ENCODE measurements at regions not wholly inside any gene's neighbourhood (a gene's known extent, or its start where the extent isn't known, plus 50 kb on each side); places are given as distances from the start of the nearest gene placed in this dataset.

DNA sequence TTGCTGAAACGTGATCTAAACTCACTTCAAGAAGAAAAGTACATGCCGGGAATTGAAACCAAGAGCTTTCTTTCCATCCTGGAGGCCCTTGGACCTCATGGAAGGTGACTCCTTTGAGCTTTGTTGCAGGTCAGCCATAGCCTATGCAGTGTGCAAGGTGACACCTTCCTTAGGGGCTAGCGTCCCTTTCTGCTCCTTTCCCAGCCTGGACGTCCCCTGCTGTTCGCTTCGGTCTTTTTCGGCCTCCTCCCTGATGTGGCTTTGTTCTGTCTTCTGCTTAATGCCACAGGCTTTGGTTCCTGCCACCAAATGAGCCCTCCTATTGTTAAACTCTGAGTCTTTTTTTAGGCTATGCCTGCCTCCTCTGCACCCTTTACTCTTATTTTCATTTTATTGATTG is 308.8 kb downstream of the BRINP2 start:
- no peak for DNase-seq

DNA sequence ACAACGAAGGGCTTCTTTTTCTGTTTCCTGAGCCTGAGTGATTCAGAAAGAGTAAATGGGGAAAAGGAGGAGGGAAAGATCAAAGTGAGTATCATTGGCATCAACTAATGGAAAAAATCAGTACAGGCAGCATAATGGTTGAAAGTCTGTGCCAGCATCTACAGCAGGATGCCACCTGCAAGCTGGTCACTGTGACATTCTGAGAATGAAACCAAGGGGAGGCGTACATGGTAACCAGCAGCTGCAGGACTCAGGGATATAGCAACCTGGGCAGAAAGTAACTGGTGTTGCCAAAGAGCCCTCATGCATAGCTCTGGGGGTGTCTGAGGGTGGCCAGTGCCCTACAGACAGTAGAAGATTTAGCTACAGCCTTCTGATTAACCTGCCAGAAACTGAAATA is 305.9 kb downstream of the BRINP2 start:
- DNase-seq = no peak

DNA sequence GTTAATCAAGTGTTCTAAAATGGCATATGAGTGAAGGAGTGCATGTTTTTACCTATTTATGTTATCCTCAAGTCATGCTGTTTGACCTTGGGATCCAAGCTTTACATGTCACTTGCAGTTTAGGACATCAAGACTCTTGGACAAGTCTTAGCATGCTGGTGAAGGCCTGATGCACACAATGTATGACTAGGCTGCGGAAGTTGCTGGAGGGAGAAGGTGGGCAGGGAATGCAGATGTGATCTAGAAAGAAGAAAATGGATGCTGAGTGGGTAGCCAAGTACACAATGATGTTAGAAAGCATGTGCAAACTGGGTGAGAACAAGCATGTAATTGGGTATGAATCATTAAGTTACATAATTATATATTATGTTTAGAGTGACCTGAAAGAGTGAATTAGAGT is 301.8 kb downstream of the BRINP2 start:
- no peak for DNase-seq

DNA sequence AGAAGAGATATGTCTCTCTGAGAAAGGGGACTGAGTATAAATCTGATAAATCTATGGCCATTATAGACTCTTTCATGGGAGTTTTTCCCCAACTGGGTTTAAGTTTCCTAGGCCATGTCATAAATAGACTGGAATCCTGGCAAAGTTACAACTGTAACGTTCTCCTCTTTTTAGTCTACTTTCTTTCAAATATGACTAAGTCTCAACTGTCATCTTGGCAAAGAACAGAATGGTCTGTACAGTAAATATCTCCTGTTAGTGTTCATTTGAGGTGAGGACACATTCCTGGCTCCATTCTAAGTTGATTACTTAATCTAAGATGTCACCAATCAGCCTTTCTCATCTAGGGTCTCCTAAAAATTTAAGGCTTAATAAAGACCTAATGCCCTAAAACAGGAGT is 300.5 kb downstream of the BRINP2 start:
- DNase-seq = no peak

DNA sequence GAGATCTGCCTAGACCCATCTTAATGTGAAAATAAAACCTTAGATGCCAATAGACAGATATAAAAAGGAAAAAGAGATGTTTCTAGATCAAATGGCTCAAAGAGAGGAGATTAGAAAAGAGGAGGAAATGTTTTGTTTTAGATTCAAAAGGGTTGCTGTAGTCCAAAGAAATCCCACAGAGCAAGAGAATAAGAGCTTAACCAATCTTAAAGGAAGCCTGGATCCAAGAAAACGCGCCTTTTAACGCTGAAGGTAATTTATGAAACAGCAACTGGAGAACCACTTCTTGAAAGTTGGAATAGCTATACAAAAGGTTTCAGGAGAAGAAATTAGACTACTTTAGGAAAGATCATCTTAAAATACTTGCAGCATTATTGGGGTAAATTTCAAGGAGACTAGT is 298.8 kb downstream of the BRINP2 start:
- DNase-seq = peak in 1 of 3 donors; percentile 12

- DNase-seq = no peak
Measured at GRCh38 chr1:177466286-177466685, 295.5 kb downstream of the BRINP2 start.

DNA sequence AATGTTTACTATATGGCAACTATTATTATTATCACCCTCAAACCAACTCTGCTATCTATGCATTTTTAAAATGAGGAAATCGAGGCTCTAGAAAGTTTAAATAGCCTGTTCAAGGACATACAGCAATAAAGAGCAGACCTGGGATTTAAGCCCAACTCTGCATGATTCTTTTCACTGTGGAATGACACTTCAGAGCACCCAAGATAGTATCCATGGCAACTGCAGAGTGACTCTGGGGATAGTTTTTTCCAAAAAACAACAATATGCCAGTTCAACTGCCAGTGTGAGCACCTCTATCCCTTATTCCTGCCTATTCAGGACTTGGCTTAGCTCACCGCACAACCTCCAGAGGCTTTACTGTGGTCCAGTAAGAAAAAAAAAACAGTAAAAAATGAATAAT is 293.9 kb downstream of the BRINP2 start:
- DNase-seq = no peak

DNA sequence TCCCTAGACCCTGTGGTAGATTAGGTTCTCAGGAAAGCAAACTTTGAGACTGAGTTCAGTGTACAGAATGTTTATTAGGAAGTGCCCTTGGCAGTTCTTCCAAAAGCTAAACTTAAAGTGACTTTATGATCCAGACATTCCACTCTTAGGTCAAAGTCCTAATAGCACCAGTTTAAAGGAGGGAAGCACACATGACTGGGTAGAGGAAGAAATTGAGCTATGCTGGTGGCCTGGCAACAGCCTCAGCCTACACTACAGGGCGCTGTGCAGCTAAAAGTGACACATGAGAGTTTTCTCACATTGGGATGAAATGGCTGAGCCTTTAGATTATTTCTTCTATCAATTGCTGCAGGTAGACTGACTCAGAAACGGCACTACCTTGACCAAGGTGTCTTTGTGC is 280.4 kb downstream of the BRINP2 start:
- DNase-seq = no peak

DNA sequence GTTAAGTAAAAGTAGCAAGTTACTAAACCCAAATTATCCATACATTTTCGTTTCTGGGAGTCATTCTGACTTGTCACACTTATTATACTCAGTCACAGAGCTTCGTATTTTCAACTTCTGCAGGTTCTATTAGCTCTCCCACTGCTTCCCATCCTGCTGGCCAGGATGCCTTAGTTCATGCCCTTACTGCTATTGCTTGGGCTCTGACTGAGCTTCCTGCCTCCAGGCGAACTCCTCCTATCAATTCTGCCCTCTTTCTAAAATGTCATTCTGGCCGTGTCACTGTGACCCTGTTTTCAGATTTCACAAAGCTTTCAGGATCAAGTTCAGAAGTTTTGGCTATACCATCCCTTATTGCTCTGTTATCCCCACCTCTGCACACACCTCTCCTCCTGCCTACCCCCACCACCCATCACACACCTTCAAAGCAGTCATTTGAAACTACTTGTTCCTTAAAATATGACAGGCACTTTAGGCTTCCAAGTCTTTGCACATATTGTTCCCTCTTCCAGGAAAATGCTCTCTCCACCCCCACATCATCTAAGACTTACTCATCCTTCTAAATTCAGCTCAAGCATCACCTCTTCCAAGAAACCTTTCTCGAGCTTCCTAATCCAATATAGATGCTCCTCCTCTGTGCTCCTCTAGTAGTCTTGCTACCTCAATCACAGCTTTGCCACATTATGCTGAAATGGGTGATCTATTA is 278.0 kb downstream of the BRINP2 start:
- peak in 1 of 3 donors; percentile 8 for DNase-seq

DNA sequence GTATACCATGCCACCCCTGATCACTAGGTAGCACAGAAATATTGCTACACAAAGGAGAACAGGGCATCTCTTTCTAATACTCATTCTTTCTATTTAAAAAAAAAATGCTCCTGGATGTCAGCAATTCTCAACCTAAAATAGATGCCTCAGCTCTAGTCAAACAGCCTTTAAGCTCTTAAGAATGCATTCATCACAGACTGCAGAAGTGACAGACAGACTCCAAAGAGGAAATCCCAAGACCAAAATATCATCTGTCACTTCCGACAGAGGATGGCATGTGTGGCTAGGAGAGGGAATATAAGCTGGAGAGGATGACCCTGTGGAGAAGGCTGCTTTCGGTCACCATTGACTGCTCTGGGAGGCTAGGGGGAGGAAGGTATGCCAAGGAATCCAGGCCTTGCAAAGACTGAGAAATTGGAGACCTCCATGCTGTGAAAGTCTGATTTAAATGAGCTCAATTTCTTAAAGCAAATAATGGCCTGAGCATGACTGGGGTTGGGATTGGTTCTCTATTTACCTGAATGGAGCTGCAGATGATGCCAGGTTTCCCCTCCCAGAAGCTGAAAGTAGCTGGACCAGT is 277.4 kb downstream of the BRINP2 start:
- DNase-seq = no peak

GRCh38 chr1:177444997-177445746 is 274.4 kb downstream of the BRINP2 start:
- no peak for DNase-seq

DNA sequence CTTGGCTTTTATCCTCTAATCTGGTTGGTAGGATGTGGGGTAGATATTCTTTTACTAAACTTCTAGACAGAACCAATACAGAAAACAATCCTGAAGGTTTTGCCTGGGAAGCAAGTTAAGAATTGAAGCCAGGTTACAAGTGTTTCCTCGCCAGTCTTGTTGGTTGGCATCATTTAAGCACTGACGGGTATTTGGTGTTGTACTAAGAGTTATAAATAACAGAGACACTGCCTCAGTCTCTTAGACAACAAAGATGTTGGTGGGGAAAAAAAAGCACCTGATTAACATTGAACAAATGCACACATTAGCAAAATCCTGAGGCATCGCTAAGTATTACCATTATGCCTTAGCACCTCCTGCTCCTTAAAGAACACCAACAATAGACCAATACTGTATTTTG is 272.2 kb downstream of the BRINP2 start:
- DNase-seq = no peak

DNA sequence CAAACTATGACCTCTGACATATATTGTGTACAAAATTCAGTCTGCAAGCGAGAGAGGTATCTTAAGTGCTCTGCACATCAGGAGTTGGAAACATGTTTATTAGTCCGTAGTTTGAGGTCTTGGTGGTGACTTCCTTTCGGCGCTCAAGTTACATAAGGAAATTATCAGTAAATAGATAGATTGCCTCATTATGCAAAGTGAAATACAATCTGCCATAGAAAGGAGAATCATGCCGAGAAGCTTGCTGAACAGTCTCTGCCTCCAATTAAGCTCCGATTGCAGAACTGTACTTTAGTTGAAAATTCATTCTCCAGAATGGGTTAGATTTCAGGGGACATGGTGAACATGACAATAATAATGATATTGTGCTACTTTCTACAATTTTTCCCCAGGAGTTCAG is 271.8 kb downstream of the BRINP2 start:
- DNase-seq = no peak

GRCh38 chr1:177441281-177441680 is 270.5 kb downstream of the BRINP2 start:
- DNase-seq = no peak

DNA sequence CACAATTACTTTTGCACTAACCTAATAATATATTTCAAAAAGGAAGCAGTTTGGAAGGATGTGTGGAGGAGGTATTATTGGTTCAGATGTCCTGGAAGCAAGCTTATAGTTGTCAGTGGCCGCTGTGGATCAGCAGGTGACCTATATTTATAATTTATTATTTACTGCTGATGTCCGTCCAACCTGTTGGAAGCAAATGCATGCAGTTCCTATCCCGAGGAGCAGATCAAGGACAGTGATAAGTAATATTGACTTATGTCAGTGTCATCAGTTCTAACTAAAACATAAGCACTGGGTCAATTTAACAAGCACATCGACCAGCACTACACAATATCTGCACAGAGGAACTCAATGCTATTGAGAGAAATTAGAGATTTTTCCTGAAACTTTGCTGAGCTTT is 270.1 kb downstream of the BRINP2 start:
- no peak for DNase-seq

DNA sequence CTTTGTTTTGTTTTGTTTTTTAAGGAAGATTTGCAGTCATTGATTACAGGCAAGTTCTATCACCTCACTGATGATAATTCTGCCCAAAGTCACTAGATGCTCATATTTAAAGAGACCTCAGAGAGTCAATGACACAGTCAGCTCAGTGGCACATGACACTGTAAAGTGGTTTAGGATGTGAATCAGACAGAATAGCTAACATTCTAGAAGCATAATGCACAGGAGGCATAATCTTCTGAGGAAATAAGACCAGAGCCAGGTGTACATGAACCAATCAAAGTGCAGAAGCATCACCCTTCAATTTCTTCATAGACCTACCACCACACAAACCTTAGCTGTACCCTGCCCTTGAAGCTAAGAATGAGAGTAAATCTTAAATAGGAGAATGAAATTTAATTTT is 268.5 kb downstream of the BRINP2 start:
- DNase-seq = no peak

DNA sequence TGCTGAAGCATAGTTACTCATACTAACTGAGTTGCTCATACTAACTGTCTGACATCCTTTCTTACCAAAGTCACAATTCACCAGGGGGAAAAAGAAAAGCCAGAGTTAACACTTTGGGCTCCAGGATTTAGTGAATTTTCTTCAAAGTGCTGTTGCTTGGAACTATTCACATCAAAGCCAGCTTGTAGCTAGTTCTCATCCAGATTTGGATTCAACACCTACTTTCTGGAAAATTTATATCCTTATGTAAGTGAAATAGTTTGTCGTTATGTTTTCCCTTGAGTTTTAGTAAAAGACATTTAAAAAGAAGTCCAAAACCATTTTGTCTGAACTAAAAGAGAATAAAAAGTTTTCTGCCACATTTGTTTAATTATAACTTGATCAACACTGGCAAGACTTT is 264.6 kb downstream of the BRINP2 start:
- no peak for DNase-seq

- no peak for DNase-seq
Measured at GRCh38 chr1:177432897-177433296, 262.1 kb downstream of the BRINP2 start.

GRCh38 chr1:177431123-177431522 is 260.4 kb downstream of the BRINP2 start:
- DNase-seq = no peak

DNA sequence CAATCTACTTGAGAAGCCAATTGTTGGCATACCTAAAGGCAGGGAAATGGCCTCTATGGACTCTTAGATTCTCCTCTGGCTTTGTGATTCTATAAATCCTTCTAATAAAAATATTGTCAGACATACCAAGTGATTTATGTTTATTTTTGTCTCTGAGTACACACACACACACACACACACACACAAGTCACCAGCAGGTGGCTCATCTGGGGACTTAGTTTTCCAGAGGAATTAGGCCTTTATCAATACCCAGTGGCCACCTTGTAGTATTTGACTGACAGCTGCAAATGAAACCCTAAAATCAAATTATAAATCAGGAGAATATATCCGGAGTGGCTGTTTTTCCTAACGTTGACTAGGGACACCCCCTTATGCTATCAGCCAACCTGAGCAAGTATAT is 258.5 kb downstream of the BRINP2 start:
- no peak for DNase-seq

GRCh38 chr1:177427811-177428210 is 257.1 kb downstream of the BRINP2 start:
- no peak for DNase-seq

DNA sequence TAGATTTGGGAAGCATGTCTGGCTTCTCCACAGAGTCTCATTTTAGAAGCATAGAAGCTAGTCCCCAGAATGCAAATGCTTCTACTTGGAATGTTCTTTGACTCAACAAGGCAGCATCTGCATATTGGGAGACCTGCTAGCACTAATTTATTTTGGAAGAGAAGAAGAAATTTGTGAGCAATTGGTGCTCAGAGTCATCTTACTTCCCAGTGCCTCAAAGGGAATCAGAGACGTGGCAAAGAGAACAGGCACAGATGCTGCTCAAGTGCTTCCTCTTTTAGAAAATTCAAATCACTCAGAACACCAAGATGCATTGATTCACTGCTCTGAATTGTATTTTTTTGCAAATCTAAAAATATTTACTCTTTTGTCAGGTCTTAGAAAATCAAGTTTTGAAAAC is 255.7 kb downstream of the BRINP2 start:
- no peak for DNase-seq

DNA sequence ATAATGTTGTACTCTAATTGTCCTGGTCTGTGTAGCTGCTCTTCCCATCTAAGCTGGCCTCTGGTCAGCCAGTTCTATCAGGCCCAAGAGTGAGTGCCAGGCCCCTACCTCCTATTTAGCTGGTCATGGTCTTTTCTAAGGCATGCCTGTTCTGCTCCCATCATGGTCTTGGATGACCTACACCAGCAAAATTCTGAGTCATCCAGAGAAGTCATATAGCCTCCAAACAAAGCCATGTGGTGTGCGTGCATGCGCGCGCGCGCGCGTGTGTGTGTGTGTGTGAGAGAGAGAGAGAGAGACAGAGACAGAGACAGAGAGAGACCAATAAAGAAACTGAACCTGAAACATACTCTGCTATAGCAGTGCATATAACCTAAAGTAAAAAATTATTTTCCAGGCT is 254.4 kb downstream of the BRINP2 start:
- DNase-seq = no peak
